Urothelium cell line (cell line): ENCODE measurements at regions not wholly inside any gene's neighbourhood (a gene's known extent, or its start where the extent isn't known, plus 50 kb on each side); places are given as distances from the start of the nearest gene placed in this dataset.

Source experiments
- DNase-seq: peaks from one replicate; pipeline ENCODE4 v3.0.0; 2011; ENCODE audit warnings: low spot score, mixed read lengths
- FAIRE-seq: peaks from 2 replicates; lab custom pipeline; 2011; peaks lifted over from hg19 to GRCh38; lab: Jason Lieb, UNC

DNA sequence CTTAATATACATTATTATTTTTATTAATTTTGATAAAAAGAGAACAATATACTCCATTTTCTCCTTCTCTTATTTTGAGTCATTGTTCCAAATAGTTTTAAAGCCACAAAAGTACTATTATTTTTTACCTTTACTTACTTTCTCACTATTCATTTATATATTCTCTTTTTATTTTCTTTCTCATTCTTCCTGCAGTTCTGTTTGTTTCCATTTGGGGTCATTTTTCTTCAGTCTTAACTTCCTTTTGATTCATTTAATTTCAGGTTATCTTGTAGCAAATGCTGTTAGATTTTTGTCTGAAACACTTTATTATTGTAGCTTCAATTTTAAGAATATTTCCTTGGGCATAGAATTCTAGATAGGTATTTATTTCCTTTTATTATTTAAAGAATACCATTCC, 438.6 kb upstream of the EPHA5 start:
- DNase-seq (no peak), FAIRE-seq (no peak)

DNA sequence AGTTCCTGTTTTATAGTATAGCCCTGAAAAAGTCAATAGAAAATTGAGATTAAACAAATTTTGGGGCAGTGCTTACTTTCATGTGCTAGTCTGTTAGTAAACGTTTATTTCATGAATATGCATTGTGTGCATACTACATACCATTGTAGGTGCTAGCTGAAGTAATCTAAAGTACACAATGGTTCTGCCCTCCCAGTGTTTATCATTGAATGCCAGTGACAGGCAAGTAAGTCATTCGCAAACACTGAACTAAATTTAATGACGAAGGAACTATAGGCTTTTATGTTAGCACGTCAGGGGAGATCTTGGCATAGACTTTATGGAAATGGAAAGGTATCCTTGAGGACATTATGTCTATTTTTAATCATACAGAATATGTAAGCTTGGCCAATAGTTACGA, 426.9 kb upstream of the EPHA5 start:
- DNase-seq (no peak), FAIRE-seq (no peak)

DNA sequence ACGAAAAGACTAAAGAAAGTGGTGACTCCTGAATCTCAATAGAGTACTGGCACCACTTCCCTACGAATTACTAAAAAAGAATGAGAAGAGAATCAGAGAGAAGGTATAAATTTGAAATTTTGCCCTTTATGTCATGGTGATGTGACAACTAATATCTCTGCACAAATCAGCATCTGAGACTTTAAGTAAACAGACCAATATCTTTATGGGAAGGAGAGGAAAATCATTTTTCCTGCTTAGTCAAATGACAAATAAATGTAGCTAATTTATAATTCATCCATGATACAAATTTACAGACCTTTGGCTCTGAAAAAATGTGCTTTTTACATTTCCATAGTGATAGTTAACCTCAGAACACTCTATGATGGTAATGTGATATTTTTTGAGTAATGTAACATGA, 424.8 kb upstream of the EPHA5 start:
- no peak for DNase-seq
- no peak for FAIRE-seq

DNA sequence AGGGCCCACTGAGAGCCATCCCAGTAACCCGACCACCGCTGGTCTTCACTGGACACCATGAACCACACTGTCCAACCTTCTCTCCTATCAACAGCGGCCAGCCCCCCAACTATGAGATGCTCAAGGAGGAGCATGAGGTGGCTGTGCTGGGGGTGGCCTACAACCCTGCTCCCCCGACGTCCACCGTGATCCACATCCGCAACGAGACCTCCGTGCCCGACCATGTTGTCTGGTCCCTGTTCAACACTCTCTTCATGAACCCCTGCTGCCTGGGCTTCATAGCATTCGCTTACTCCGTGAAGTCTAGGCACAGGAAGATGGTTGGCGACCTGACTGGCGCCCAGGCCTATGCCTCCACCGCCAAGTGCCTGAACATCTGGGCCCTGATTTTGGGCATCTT, 423.8 kb upstream of the EPHA5 start:
- DNase-seq (no peak), FAIRE-seq (no peak)

DNA sequence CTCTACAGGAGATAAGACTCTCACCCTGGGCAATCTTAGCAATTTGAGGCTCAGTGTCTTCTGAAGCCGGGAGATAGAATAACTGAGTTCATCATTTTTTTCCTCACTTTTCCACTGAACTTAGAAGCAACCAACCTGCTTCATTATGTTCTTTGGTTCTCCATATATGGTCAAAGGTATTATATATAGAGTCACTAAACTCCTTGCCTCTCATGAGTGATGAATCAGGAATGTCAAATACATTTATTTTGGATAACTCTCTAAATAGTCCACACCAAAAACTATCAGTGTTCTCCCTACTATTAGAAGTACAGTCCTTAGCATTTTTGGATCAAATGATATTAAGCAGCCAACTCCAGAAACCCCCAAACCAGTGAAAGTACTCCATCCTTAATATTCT, 421.5 kb upstream of the EPHA5 start:
- no peak for FAIRE-seq
- no peak for DNase-seq

DNA sequence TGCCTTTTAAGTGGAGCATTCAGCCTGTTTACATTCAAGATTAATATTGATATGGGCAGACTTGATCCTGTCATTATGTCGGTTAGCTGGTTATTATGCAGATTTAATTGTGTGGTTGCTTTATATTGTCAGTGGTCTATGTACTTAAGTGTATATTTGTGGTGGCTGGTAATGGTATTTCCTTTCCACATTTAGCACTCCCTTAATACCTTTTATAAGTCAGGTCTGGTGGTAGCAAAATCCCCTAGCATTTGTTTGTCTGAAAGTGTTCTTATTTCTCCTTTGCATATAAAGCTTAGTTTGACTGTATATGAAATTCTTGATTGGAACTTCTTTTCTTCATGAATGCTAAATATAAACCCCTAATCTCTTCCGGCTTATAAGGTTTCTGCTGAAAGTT, 403.7 kb upstream of the EPHA5 start:
- FAIRE-seq = no peak

DNA sequence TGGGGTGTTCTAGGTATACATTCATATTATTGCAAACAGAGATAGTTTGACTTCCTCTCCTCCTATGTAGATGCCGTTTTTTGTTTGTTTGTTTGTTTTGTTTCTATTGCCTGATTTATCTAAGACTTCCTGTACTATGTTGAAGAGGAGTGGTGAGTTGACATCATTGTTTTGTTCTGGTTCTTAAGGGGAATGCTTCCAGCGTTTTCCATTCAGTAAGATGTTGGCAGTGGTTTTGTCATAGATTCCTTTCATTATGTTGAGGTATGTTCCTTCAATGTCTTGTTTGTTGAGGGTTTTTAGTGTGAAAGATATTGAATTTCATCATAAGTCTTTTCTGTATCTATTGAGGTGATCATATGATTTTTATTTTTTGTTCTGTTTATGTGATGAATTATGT, 401.6 kb upstream of the EPHA5 start:
- no peak for FAIRE-seq

More for the DNA sequence above, 403.7 kb upstream of the EPHA5 start:
- DNase-seq = no peak

DNA sequence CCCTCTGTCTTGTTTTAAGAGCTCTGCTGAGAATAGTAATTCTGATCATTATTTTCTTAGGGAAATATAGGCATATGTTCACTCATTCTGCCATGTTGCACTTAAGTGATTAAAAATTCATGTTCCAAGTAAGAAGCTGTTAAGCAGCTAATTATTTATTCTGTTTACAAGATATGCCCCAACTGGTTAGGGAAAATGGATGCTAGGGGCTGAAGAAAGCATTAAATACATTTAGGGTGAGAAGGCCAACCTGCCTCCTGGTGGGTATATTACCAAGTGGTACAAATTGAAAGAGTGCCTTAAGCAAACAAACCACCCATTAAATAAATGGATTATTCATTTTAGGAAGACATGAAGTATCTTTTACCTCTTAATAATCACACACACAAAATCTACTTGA, 392.6 kb upstream of the EPHA5 start:
- DNase-seq (no peak), FAIRE-seq (no peak)

More for the DNA sequence above, 401.6 kb upstream of the EPHA5 start:
- DNase-seq = no peak

DNA sequence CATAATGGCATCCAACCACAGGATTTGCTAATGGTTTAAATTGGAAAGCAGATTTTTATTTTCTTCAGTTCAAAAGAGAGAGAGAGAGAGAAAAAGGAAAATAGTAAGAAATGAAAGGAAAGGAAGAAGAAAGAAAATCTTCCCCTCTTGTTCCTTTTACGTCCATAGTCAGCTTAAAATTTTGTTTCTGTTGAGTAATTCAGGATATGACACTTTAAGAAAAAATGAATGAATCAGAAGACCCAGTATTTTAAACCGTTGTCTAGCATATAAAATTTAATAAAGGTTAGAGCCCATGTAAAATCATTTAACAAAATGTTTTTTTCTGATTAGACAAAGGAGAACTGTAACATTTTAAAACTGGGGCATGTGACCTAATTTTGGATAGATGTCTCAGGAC, 391.8 kb upstream of the EPHA5 start:
- no peak for FAIRE-seq
- no peak for DNase-seq

DNA sequence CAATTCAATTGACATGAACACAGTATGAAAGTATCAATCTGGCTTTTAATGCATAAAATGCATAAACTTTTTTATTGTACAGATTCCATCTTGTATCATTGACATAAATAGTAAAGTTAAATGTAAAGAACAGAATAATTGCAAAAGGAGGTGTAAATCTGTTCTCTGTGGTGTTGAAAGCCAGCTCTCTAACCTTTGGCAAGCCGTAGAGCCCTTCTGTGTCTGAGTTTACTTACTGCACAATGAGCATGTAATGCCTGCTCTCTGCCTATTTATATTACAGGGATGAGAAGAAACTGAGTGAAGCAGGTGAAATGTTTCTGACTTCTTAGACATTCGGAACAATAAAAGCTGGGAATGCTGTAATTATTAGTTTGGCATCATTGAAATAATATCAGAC, 389.3 kb upstream of the EPHA5 start:
- no peak for FAIRE-seq
- DNase-seq = no peak

DNA sequence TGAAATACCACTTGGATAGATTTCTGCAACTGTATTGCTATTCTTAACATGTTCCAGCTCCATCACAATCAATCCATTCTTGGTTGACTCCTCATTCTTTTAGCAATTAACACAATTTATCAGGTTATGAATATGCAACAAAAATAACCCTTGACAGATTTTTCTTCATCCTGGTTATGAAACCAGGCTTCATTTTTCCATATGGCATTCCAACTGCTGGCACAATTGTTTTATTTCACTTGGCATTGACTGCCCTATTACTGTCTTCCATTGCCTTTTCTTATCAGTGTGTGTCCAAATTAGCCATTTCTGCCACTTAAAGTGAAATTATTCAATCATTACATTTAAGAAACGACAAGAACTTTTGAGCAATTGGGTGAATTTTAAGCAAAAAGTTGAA, 388.8 kb upstream of the EPHA5 start:
- FAIRE-seq (no peak), DNase-seq (no peak)

DNA sequence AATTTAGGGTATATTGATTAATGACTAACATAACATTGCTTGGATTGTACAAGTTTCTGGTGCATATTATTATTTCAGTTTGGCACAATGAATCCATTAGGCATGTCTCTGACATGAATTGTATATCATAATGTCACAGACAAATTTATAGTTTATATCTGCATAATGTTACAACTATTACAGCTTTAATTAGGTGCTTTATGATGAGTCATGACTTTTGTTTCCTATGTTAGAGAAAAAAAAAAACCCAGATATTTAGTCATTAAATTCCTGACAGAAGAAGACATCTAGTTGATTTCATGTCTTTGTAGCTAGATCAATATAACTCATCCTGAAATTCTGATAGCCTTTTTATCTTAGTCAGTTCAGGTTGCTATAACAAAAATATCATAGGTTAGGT, 385.7 kb upstream of the EPHA5 start:
- no peak for FAIRE-seq

DNA sequence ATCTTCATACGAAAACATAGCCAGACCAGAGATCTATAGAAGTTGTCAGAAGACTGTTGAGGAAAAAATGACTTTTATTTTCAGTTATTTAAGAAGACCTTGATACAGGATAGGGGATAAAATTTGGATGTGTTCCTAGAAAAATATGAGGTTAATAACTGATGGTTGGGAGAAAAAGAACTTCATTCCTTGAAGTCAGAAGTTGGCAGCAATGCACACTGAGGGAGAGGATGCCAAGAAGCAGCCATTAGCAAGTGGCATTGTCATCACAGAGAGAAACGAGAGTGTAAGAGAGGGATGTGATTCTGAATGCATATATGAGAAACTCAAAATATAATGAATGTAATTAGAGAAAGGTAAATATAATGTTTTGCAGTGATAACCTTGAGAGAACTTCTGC, 382.1 kb upstream of the EPHA5 start:
- DNase-seq (no peak), FAIRE-seq (no peak)

More for the DNA sequence above, 385.7 kb upstream of the EPHA5 start:
- DNase-seq = no peak

DNA sequence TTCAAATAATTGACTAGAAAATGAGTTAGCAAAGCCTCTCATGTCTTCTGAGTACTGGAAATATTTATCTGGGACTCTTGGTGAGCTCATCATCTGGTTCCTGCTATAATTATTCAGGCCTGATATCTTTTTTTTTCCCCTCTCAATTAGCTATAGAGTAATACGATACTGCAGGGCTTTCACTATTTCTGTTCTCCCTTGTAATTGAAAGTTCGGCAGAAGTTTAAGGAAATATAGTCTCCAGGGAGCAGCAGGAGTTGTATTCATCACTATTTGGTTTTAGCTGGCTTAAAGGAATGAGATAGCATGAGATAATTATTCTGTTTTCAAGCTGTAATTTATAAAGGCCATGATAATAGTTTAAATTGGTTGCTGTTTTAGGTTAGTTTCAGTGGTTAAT, 378.6 kb upstream of the EPHA5 start:
- FAIRE-seq (no peak), DNase-seq (no peak)

DNA sequence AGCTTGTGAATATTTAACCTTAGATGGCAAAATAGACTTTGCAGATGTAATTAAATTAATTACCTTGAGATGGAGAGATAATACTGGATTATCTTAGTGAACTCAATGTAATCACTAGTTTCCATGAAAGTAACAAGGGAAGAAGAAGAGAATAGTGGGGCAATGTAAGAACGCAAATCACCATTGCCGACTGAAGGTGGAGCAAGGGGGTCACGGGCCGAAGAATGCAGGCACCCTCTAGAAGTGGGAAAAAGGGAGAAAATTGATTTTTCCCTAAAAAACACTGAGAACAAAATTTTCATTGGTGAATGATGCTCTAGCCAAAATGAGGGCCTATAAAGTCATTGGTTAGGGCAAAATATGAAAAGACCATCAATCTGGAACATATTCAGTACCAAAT, 375.6 kb upstream of the EPHA5 start:
- DNase-seq = no peak
- FAIRE-seq = no peak

DNA sequence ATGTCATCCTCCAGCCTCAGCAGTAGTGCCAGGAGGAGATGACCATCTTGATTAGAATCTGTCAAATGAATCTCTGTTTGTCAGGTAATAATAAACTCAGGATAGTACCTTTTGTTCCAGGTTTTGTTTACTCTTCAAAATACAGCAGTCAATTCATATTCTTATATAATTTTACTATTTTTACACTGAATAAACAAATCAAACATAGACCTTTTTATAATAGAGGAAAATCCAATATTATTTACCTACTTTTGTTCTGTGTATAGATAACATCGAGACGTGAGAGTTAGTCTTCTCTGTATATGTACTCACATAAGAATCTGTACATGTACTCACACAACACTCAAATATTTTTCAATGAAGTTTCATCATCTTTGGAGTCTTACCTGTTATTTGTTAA, 365.4 kb upstream of the EPHA5 start:
- DNase-seq (no peak), FAIRE-seq (no peak)

DNA sequence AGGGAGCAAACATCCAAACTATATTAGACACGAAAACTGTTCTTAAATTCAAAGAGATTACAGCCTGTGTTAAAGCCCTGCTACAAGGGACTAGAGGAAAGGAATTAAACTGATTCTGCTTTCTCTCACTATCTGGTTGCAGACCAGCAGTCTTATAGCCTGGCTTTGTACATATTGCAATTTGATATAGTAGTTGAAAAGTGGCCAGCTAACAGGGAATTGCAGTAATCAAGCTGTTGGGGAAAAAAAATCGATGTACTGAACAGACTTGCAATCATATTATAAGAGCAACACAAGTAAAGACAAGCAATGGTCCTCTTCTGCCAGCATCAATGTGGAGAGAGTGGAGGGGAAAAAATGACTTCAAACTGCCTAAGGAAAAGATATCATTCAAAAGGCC, 364.4 kb upstream of the EPHA5 start:
- DNase-seq = no peak
- FAIRE-seq = no peak

DNA sequence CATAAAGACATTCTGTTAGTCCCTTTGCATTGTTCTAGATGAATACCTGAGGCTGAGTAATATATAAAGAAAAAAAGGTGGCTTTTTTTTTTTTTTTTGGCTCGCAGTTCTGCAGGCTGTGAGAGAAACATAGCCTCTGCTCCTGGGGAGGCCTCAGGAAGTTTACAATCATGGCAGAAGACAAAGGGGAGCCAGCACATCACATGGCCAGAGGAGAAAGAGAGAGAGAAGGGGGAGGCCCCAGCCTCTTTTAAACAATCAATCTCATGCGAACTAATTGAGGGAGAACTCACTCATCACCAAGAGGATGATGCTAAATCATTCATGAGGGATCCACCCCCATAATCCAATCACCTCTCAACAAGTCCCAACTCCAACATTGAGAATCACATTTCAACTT, 364.0 kb upstream of the EPHA5 start:
- no peak for FAIRE-seq
- DNase-seq = no peak

DNA sequence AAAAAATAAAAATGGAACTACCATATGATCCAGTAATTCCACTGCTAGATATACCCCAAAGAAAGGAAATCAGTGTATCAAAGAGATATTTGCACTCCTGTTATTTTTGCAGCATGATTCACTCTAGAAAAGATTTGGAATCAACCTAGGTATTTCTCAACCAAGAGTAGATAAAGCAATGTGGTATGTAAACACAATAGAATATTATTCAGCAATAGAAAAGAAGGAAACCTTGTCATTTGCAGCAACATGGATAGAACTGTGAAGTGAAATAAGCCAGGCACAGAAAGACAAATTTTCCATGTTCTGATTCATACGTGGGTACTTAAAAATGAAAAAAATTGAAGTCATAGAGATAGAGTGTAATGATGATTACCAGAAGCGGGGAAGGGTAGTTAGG, 362.3 kb upstream of the EPHA5 start:
- no peak for FAIRE-seq
- no peak for DNase-seq

DNA sequence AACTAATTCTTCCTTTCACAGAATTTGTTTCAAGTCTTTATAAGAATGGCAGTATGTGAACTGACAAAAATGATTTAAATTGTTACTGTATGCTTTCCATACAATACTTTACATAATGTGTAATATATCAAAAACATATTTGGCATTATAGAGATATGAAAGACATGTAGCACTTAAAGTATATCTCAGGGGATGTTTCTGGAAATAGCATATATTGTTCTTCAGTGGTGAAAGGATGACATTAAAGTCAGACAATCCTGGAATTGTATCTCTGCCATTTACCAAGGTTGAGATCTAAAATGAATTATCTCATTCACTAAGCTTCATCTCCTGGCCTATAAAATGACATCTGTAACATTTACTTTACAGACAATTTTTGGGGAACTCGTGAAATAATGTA, 358.4 kb upstream of the EPHA5 start:
- DNase-seq (no peak), FAIRE-seq (no peak)

DNA sequence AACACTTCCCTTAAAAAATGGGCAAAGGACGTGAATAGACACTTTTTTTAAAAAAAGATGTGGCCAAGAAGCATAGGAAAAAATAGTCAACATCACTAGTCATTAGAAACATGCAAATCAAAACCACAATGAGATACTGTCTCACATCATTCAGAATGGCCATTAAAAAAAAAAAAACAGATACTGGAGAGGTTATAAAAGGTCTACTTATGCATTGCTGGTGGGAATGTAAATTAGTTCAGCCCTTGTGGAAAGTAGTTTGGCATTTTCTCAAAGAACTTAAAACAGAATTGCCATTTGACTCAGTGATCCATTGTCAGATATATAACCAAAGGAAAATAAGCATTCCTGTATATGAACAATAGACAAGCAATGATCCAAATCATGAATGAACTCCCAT, 352.8 kb upstream of the EPHA5 start:
- DNase-seq = no peak
- FAIRE-seq = no peak

DNA sequence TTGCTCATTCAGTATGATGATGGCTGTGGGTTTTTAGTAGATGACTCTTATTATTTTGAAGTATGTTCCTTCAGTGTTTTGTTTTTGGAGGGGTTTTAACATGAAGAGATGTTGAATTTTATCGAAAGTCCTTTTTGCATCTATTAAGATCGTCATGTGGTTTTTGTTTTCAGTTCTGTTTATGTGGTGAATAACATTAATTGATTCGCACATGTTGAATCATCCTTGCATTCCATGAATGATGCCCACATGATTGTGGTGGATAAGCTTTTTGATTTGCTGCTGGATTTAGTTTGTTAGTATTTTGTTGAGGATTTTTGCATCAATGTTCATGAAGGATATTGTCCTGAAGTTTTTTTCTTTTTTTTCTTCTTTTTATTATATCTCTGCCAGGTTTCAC, 347.4 kb upstream of the EPHA5 start:
- DNase-seq (no peak), FAIRE-seq (no peak)

DNA sequence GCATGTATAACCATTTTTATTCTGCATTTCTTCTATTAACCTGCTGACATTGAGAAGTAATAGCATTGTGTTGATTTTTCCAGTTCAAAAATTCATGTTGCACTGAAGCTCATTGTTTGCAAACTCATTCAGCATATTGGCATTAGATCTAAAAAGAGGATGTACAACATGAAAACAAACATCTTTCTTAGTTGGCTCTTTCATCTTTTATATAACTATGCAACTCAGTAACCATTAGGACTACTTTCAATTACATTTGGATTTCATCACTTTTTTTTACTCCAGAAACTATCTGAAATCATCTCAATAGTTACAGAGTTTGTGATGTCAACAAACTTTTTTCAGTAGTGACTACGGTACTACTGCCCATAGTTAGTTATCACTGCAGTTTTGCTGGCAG, 346.0 kb upstream of the EPHA5 start:
- no peak for DNase-seq
- no peak for FAIRE-seq

DNA sequence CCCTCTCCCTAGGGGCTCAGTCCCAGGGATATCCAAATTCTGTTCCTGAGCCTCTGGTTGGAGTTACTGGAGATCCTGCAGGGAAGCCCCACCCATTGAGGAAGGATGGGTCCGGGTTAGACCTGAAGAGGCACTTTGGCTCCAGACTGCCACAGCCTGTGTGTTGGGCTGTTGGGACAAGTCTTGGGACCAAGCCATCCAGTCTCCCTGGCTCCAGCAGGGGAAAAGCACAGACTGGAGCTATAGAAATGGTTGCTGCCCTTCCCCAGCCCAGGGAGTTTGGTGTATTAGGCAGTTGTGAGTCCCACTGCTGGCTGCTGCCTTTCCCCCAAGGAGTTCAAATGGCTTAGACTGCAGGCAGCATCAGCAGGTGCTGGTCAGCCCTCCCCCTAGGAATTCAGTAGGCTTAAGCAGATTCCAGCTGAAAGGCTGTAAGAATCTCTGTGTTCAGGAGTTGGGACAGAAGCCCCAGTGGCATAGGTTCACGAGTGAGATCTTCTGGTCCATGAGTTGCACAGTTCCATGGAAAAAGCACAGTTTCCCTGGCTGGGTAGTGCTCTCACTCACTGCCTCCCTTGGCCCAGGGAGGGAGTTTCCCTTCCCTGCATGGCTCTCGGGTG, 344.0 kb upstream of the EPHA5 start:
- DNase-seq (no peak), FAIRE-seq (no peak)
